ENCODE measurements at regions not wholly inside any gene's neighbourhood (a gene's known extent, or its start where the extent isn't known, plus 50 kb on each side); places are given as distances from the start of the nearest gene placed in this dataset.

DNA sequence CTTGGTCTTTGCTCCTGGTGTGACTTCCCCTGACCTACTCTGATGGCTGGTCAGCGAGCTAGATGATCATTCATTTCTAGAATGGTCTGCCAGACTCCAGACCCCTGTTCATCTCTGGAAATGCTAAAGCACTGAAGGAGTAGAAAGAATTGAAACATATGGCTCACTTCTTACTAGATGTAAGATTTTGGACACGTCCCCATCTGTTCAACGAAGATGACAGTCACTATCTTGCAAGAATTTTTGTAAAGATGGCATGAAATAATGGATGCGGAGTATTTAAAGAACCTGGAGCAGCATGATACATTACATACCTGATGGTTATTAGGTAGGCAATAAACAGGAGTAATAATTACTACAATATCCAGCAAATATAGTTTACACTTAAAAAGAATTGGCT is 252.7 kb upstream of the SDK2 start:
- Histone ChIP-seq H3K4me3 (ENCODE audit: low read length) (no peak overlapping the region), H3K27ac (ENCODE audit: low read depth in 1 of 2, low read length in 2 of 2) (no peak overlapping the region), H3K4me1 (ENCODE audit: insufficient read depth, low read length) (peaks cover 7% of the 10 kb centered on the region), H3K36me3 (ENCODE audit: insufficient read depth, low read length) (no peaks in the 10 kb centered on the region), H3K9me3 (ENCODE audit: control insufficient read depth in 1 of 2, insufficient read depth in 1 of 2, low read length in 2 of 2) (no peaks in the 10 kb centered on the region), H3K27me3 (ENCODE audit: control insufficient read depth in 1 of 2, insufficient read depth in 2 of 2, low read length in 2 of 2) (peaks cover 16 to 21% of the 10 kb centered on the region in 2 experiments)
- Mint-ChIP-seq H3K27me3 (peaks cover 33% of the 10 kb centered on the region), H3K9me3 (peaks cover 3% of the 10 kb centered on the region), H3K4me1 (ENCODE audit: low read depth) (peaks cover 7% of the 10 kb centered on the region), H3K27ac (no peak overlapping the region), H3K4me3 (no peak overlapping the region), H3K36me3 (ENCODE audit: low read depth) (no peaks in the 10 kb centered on the region)
- intact Hi-C loops (cut with DNase I, micrococcal nuclease) = no loop called here
- DNase-seq (no peak), ATAC-seq (ENCODE audit: poor library complexity) (no peak)
- ChIA-PET CTCF (no interaction called here), POLR2A (no interaction called here)
- TF ChIP-seq, protein P1, sequence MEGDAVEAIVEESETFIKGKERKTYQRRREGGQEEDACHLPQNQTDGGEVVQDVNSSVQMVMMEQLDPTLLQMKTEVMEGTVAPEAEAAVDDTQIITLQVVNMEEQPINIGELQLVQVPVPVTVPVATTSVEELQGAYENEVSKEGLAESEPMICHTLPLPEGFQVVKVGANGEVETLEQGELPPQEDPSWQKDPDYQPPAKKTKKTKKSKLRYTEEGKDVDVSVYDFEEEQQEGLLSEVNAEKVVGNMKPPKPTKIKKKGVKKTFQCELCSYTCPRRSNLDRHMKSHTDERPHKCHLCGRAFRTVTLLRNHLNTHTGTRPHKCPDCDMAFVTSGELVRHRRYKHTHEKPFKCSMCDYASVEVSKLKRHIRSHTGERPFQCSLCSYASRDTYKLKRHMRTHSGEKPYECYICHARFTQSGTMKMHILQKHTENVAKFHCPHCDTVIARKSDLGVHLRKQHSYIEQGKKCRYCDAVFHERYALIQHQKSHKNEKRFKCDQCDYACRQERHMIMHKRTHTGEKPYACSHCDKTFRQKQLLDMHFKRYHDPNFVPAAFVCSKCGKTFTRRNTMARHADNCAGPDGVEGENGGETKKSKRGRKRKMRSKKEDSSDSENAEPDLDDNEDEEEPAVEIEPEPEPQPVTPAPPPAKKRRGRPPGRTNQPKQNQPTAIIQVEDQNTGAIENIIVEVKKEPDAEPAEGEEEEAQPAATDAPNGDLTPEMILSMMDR (IDR thresholded peaks at IDR 0.05) = no peak

DNA sequence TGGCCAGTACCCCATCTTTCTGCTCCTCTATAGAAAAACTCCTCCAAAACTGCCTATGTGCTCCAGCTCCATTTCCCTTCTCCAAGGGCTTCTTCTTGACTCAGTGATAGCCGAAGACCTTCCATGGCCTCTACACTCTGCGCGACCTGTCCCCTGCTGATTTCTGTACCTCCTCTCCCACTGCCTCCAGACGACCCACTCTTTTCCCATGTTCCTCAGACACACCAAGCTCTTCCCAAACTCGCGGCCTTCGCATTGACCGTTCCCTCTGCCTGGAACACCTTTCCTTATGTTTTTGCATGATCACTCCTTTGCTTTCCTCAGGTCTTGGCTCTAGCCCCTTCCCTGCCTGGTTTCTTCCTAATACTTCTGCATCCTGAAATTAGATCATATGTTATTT is 255.6 kb upstream of the SDK2 start:
- Mint-ChIP-seq H3K9me3 (no peaks in the 10 kb centered on the region), H3K27ac (no peak overlapping the region), H3K4me1 (ENCODE audit: low read depth) (peaks cover 10% of the 10 kb centered on the region), H3K4me3 (no peak overlapping the region), H3K27me3 (peaks cover 35% of the 10 kb centered on the region), H3K36me3 (ENCODE audit: low read depth) (no peaks in the 10 kb centered on the region)
- Histone ChIP-seq H3K9me3 (ENCODE audit: control insufficient read depth in 1 of 2, insufficient read depth in 1 of 2, low read length in 2 of 2) (no peaks in the 10 kb centered on the region), H3K4me1 (ENCODE audit: insufficient read depth, low read length) (peaks cover 14% of the 10 kb centered on the region), H3K4me3 (ENCODE audit: low read length) (no peak overlapping the region), H3K36me3 (ENCODE audit: insufficient read depth, low read length) (no peaks in the 10 kb centered on the region), H3K27me3 (ENCODE audit: control insufficient read depth in 1 of 2, insufficient read depth in 2 of 2, low read length in 2 of 2) (peaks cover 23 to 30% of the 10 kb centered on the region in 2 experiments), H3K27ac (ENCODE audit: low read depth in 1 of 2, low read length in 2 of 2) (no peak overlapping the region)
- intact Hi-C loops (cut with DNase I, micrococcal nuclease) = no loop called here
- ChIA-PET POLR2A (no interaction called here), CTCF (no interaction called here)
- ATAC-seq (ENCODE audit: poor library complexity) (no peak), DNase-seq (no peak)
- TF ChIP-seq, protein P1 (IDR thresholded peaks at IDR 0.05) = no peak

DNA sequence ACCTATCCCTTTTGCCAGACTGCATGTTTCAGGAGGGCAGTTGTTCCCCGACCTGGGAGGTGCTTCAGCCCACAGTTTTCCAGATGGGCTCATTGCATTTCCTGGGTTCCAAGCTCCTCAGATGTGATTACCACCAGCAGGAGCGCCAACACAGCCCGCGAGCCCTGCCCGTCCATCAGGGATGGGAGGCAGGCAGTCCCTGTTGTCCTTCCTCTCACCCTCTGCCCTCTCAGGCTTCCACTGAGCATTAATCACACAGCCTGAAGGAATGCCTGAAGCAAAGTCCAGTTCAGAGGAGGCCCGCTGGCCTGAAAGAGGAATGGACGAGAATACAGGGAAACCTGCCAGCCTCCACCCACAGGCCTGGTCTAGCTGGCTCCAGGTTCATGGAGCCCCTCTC is 256.3 kb upstream of the SDK2 start:
- POLR2A ChIA-PET = no interaction called here
- CTCF ChIA-PET = no interaction called here

More for the DNA sequence above, 256.3 kb upstream of the SDK2 start:
- no peak for ATAC-seq (ENCODE audit: poor library complexity)
- H3K4me1 Mint-ChIP-seq (ENCODE audit: low read depth) = peaks cover 10% of the 10 kb centered on the region
- H3K36me3 Mint-ChIP-seq (ENCODE audit: low read depth) = no peaks in the 10 kb centered on the region
- Histone ChIP-seq H3K36me3 (ENCODE audit: insufficient read depth, low read length) (no peaks in the 10 kb centered on the region), H3K4me3 (ENCODE audit: low read length) (no peak overlapping the region), H3K27me3 (ENCODE audit: control insufficient read depth in 1 of 2, insufficient read depth in 2 of 2, low read length in 2 of 2) (peaks cover 21 to 26% of the 10 kb centered on the region in 2 experiments), H3K27ac (ENCODE audit: low read depth in 1 of 2, low read length in 2 of 2) (no peak overlapping the region), H3K4me1 (ENCODE audit: insufficient read depth, low read length) (peaks cover 14% of the 10 kb centered on the region), H3K9me3 (ENCODE audit: control insufficient read depth in 1 of 2, insufficient read depth in 1 of 2, low read length in 2 of 2) (no peaks in the 10 kb centered on the region)
- TF ChIP-seq, protein P1 (IDR thresholded peaks at IDR 0.05) = no peak
- intact Hi-C loops (cut with DNase I, micrococcal nuclease) = no loop called here
- peaks cover 39% of the 10 kb centered on the region for H3K27me3 Mint-ChIP-seq
- H3K27ac Mint-ChIP-seq = no peak overlapping the region
- H3K9me3 Mint-ChIP-seq = no peaks in the 10 kb centered on the region
- no peak for DNase-seq
- no peak overlapping the region for H3K4me3 Mint-ChIP-seq

All from CD4-positive, alpha-beta T cell (primary cell).